H1 (cell line): ENCODE measurements at regions not wholly inside any gene's neighbourhood (a gene's known extent, or its start where the extent isn't known, plus 50 kb on each side); places are given as distances from the start of the nearest gene placed in this dataset.

ENCODE experiments used
- CTCF ChIA-PET: fragments of 300-600 bp; sonication (Branson Sonifier 250); formaldehyde crosslinking; loops from one replicate; lab custom pipeline; 2021; ENCODE audit not compliant: partially characterized antibody; lab: Charles Lee
- POLR2A ChIA-PET: fragments of 300-600 bp; sonication (Branson Sonifier 250); formaldehyde crosslinking; loops from one replicate; lab custom pipeline; 2021; ENCODE audit warnings: inconsistent platforms; ENCODE audit not compliant: partially characterized antibody; lab: Charles Lee
- DNase-seq, 2 experiments: peaks; one replicate each; pipeline versions ENCODE4 v3.0.0 to v3.0.0-alpha.2; 2010 to 2022; ENCODE audit warnings: low spot score in 2 of 2, low read depth in 1 of 2, mixed read lengths in 1 of 2
- FAIRE-seq: peaks from 2 replicates; lab custom pipeline; 2011; peaks lifted over from hg19 to GRCh38; lab: Jason Lieb, UNC
- H2AFZ ChIP-seq: 2 replicates; pipeline ENCODE4 v1.8.1; 2012; ENCODE audit warnings: low read length, inconsistent platforms
- H2AK5ac ChIP-seq: 2 replicates; pipeline ENCODE4 v1.6.1; 2013; ENCODE audit warnings: low read depth, low read length
- H2BK120ac ChIP-seq: replicated peaks from 2 replicates; pipeline ENCODE3; 2013; ENCODE audit warnings: low read depth, low read length, inconsistent platforms
- H2BK12ac ChIP-seq: 2 replicates; pipeline ENCODE4 v1.6.1; 2013; ENCODE audit warnings: low read depth, low read length
- H2BK15ac ChIP-seq: 2 replicates; pipeline ENCODE4 v1.6.1; 2013; ENCODE audit warnings: low read length
- H2BK20ac ChIP-seq: 2 replicates; pipeline ENCODE4 v1.6.1; 2013; ENCODE audit warnings: low read length
- H2BK5ac ChIP-seq: 2 replicates; pipeline ENCODE4 v1.6.1; 2013; ENCODE audit warnings: low read depth, low read length
- H3K14ac ChIP-seq: 2 replicates; pipeline ENCODE4 v1.6.1; 2013; ENCODE audit warnings: inconsistent platforms; ENCODE audit not compliant: insufficient read length
- H3K18ac ChIP-seq: 2 replicates; pipeline ENCODE4 v1.6.1; 2013; ENCODE audit warnings: low read length; ENCODE audit errors: extremely low read depth
- H3K23ac ChIP-seq: 2 replicates; pipeline ENCODE4 v1.6.1; 2013; ENCODE audit warnings: inconsistent platforms; ENCODE audit not compliant: insufficient read length
- H3K23me2 ChIP-seq: 2 replicates; pipeline ENCODE4 v1.6.1; 2013; ENCODE audit warnings: low read depth, low read length
- H3K27ac ChIP-seq: 2 replicates; pipeline ENCODE4 v1.6.1; 2011; ENCODE audit warnings: low read depth, low read length, inconsistent platforms
- H3K27me3 ChIP-seq, 4 experiments: replicated peaks in 1 of 4; 1 replicate in 1 of 4; 2 replicates in 3 of 4; pipeline versions ENCODE4 v1.6.1 to v1.8.1; 2011 to 2013; ENCODE audit warnings: low read length in 3 of 4, mild to moderate bottlenecking in 3 of 4, inconsistent platforms in 2 of 4, mixed read lengths in 2 of 4, moderate library complexity in 1 of 4; ENCODE audit not compliant: control insufficient read depth in 3 of 4, insufficient read depth in 3 of 4; ENCODE audit errors: extremely low read depth in 1 of 4
- H3K36me3 ChIP-seq, 4 experiments: 2 replicates each; pipeline versions ENCODE4 v1.6.1 to v1.8.1; 2011 to 2013; ENCODE audit warnings: mild to moderate bottlenecking in 4 of 4, low read length in 3 of 4, moderate library complexity in 2 of 4, control low read depth in 1 of 4, inconsistent platforms in 1 of 4; ENCODE audit not compliant: insufficient read depth in 4 of 4, control insufficient read depth in 2 of 4
- H3K4ac ChIP-seq: replicated peaks from 2 replicates; pipeline ENCODE3; 2013; ENCODE audit warnings: low read length, low read depth, mixed read lengths, inconsistent platforms; ENCODE audit not compliant: insufficient read length
- H3K4me1 ChIP-seq, 4 experiments: replicated peaks in 1 of 4; 1 replicate in 1 of 4; 2 replicates in 3 of 4; pipeline versions ENCODE4 v1.6.1 to v1.8.1; 2011 to 2013; ENCODE audit warnings: low read length in 3 of 4, inconsistent platforms in 2 of 4, mixed read lengths in 1 of 4; ENCODE audit not compliant: insufficient read depth in 4 of 4, control insufficient read depth in 3 of 4
- H3K4me2 ChIP-seq, 2 experiments: 2 replicates each; pipeline versions ENCODE4 v1.6.1 to v1.8.1; 2011 to 2013; ENCODE audit warnings: low read depth in 2 of 2, low read length in 2 of 2, control low read depth in 1 of 2, inconsistent platforms in 1 of 2, mild to moderate bottlenecking in 1 of 2; ENCODE audit not compliant: insufficient read depth in 1 of 2
- H3K4me3 ChIP-seq, 4 experiments: fragments of 200-600, 300-600 bp in 1 of 4; sonication (generic), shearing (Covaris generic), sonication (Bioruptor Twin) in 1 of 4; 2 replicates each; pipeline versions ENCODE4 v1.5.1 to v1.8.1; 2011 to 2016; ENCODE audit warnings: low read length in 4 of 4, low read depth in 3 of 4, control low read depth in 2 of 4, inconsistent platforms in 2 of 4, mild to moderate bottlenecking in 2 of 4, mixed read lengths in 1 of 4, moderate library complexity in 1 of 4; ENCODE audit not compliant: insufficient read depth in 2 of 4; ENCODE audit errors: extremely low read depth in 1 of 4
- H3K56ac ChIP-seq: replicated peaks from 2 replicates; pipeline ENCODE3; 2013; ENCODE audit warnings: low read depth, mild to moderate bottlenecking, mixed read lengths, low read length, inconsistent platforms; ENCODE audit not compliant: insufficient read length
- H3K79me1 ChIP-seq: 2 replicates; pipeline ENCODE4 v1.6.1; 2013; ENCODE audit warnings: low read depth, low read length, control low read depth
- H3K79me2 ChIP-seq, 2 experiments: 2 replicates each; pipeline versions ENCODE4 v1.6.1 to v1.8.1; 2012 to 2013; ENCODE audit warnings: low read length in 2 of 2, mild to moderate bottlenecking in 2 of 2, inconsistent platforms in 1 of 2; ENCODE audit not compliant: insufficient read depth in 2 of 2, control insufficient read depth in 1 of 2
- H3K9ac ChIP-seq, 4 experiments: replicated peaks in 1 of 4; 1 replicate in 1 of 4; 2 replicates in 3 of 4; pipeline versions ENCODE4 v1.6.1 to v1.8.1; 2011 to 2013; ENCODE audit warnings: low read depth in 3 of 4, low read length in 3 of 4, control low read depth in 2 of 4, mild to moderate bottlenecking in 2 of 4, moderate library complexity in 2 of 4, inconsistent platforms in 1 of 4; ENCODE audit errors: extremely low read depth in 1 of 4
- H3K9me3 ChIP-seq, 2 experiments: 2 replicates each; pipeline versions ENCODE4 v1.6.1 to v1.8.1; 2012 to 2013; ENCODE audit warnings: mild to moderate bottlenecking in 2 of 2, moderate library complexity in 2 of 2, control low read depth in 1 of 2, inconsistent platforms in 1 of 2, low read depth in 1 of 2, low read length in 1 of 2, mixed read lengths in 1 of 2; ENCODE audit not compliant: insufficient read depth in 2 of 2
- H4K20me1 ChIP-seq, 2 experiments: replicated peaks in 1 of 2; 2 replicates each; pipeline versions ENCODE3 to v1.8.1; 2011 to 2013; ENCODE audit warnings: inconsistent platforms in 2 of 2, low read length in 2 of 2, mild to moderate bottlenecking in 1 of 2; ENCODE audit not compliant: insufficient read depth in 2 of 2, control insufficient read depth in 1 of 2
- H4K5ac ChIP-seq: 2 replicates; pipeline ENCODE4 v1.6.1; 2013; ENCODE audit warnings: low read length, low read depth, mixed read lengths, inconsistent platforms; ENCODE audit not compliant: insufficient read length
- H4K8ac ChIP-seq: 2 replicates; pipeline ENCODE4 v1.8.0; 2013; ENCODE audit warnings: mild to moderate bottlenecking, moderate library complexity, low read length, inconsistent platforms; ENCODE audit not compliant: insufficient read depth; ENCODE audit errors: extremely low read depth
- H4K91ac ChIP-seq: replicated peaks from 2 replicates; pipeline ENCODE3; 2013; ENCODE audit warnings: low read length, mixed read lengths, inconsistent platforms; ENCODE audit not compliant: insufficient read length
- CBX5 ChIP-seq: fragments of 300-800, 300-1000 bp; sonication (generic); IDR thresholded peaks from 2 replicates; pipeline ENCODE4 v1.7.1; 2016; ENCODE audit warnings: antibody characterized with exemption, low read length, low read depth
- RBBP5 ChIP-seq: IDR thresholded peaks from 2 replicates; pipeline ENCODE4 v1.7.1; 2012; ENCODE audit warnings: low read depth, mild to moderate bottlenecking, inconsistent platforms, low read length, moderate library complexity, borderline replicate concordance
- SIX5 ChIP-seq: IDR thresholded peaks from 2 replicates; pipeline ENCODE4 v1.6.1; 2011; ENCODE audit warnings: mild to moderate bottlenecking, low read depth, low read length
- WGBS, 2 experiments: shearing (Covaris generic) in 1 of 2; methylation state at CpG; one replicate each; pipeline versions ENCODE4 v1.1.6 to v1.1.7; 2013 to 2015; ENCODE audit warnings: low lambda C conversion rate in 2 of 2, mixed read lengths in 2 of 2, inconsistent platforms in 1 of 2, low coverage in 1 of 2, missing lambda C conversion rate in 1 of 2; ENCODE audit not compliant: insufficient replicate concordance in 2 of 2, insufficient coverage in 1 of 2, insufficient read length in 1 of 2; ENCODE audit errors: extremely low coverage in 1 of 2, missing lambda C conversion rate in 1 of 2; 5-methylcytosine and 5-hydroxymethylcytosine counted together

GRCh38 chr13:84430015-84430414, 547.7 kb upstream of the SLITRK1 start:
- FAIRE-seq (no peak), DNase-seq (no peak)
- Histone ChIP-seq H4K20me1 (no peaks in the 10 kb centered on the region), H2BK120ac (no peak overlapping the region), H2AK5ac (no peak overlapping the region), H3K79me1 (no peaks in the 10 kb centered on the region), H3K4me2 (no peak overlapping the region), H2AFZ (no peak overlapping the region), H3K9ac (no peak overlapping the region), H2BK12ac (no peak overlapping the region), H3K23me2 (no peaks in the 10 kb centered on the region), H3K27me3 (no peaks in the 10 kb centered on the region), H3K36me3 (no peaks in the 10 kb centered on the region), H2BK20ac (no peak overlapping the region), H3K4ac (no peak overlapping the region), H3K23ac (no peak overlapping the region), H3K4me3 (no peak overlapping the region), H2BK5ac (no peak overlapping the region), H3K18ac (no peak overlapping the region), H4K5ac (no peak overlapping the region), H3K27ac (no peak overlapping the region), H3K79me2 (no peaks in the 10 kb centered on the region), H3K56ac (no peak overlapping the region), H3K9me3 (no peaks in the 10 kb centered on the region), H3K4me1 (no peaks in the 10 kb centered on the region), H4K8ac (no peak overlapping the region), H3K14ac (no peak overlapping the region), H4K91ac (no peak overlapping the region), H2BK15ac (no peak overlapping the region)
- ChIA-PET POLR2A (no interaction called here), CTCF (no interaction called here)
- 98% methylated on average over 2 of the region's 2 CpGs; no CpG with 5 or more reads in 1 of the 2 experiments for WGBS, 2 experiments
- TF ChIP-seq RBBP5 = no peak
- no peak for TF ChIP-seq SIX5
- no peak for TF ChIP-seq CBX5
